Skeletal muscle cell (primary cell): ENCODE measurements at regions not wholly inside any gene's neighbourhood (a gene's known extent, or its start where the extent isn't known, plus 50 kb on each side); places are given as distances from the start of the nearest gene placed in this dataset.
"Not testable (repeated sequence)": the region's sequence is repeated elsewhere in the genome, so short reads cannot be mapped to it uniquely, and the experiment has no call there.

Experiments
- DNase-seq: peaks from one replicate; pipeline ENCODE4 v3.0.0-alpha.2; 2010; ENCODE audit warnings: low read depth
- H3K4me3 ChIP-seq: 2 replicates; pipeline ENCODE4 v1.5.1; 2011; ENCODE audit warnings: low read depth, mild to moderate bottlenecking, control low read depth, low read length, moderate library complexity

- DNase-seq = no peak
- H3K4me3 ChIP-seq = no peak overlapping the region
These were observed 364.2 kb upstream of the CNTN3 start for GRCh38 chr3:74978684-74979083.

- not testable (repeated sequence) for H3K4me3 ChIP-seq, DNase-seq
These were observed 370.8 kb upstream of the CNTN3 start for GRCh38 chr3:74985028-74985904.

DNA sequence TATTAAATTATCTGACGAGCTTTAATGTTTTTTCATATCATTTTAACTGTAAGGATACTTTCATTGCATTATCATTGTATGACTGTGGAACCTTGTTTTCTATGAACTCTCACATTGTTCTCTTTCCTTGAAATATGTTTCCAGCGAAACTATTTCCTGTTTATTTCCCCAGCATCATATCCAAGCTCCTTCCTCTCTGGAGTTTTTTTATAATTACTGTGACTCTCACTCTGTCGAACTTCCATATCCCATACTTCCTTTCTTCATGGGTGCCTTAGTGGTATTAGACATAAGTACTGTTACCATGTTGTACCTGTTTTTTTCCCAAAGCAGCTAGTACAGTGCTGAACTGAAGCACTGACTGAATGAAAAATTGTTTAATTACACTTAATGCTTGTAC, 373.6 kb upstream of the CNTN3 start:
- H3K4me3 ChIP-seq = no peak overlapping the region
- DNase-seq = no peak

- no peak for DNase-seq
- no peak overlapping the region for H3K4me3 ChIP-seq
These were observed 378.4 kb upstream of the CNTN3 start for GRCh38 chr3:74992898-74993297.

- H3K4me3 ChIP-seq = no peak overlapping the region
- DNase-seq = no peak
These were observed 386.9 kb upstream of the CNTN3 start for GRCh38 chr3:75001330-75001729.

DNA sequence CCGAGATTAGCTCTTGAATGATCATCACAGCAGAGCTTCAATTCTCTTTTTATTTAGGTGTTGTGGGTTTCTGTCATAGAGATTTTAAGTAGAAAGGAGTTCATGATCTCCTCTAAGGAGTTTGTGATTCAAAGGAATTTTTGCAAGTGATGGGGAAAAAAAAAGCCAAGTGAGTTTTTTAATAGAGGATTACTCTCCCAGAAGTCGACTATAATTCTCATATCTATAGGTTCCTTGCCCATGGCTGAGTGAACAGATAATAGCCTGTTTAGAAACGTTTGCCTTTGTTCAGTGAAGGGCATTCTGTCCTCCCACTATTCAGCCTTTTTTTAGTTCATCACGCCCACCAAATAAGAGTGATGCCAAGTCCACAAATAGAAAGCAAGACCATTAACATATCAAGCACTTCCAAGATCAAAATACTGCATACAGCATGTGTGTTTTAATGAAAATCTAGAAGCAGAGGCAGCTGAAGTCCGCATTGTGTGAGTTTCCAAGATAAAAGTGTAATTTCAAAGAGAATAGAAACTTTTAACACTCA, 398.4 kb upstream of the CNTN3 start:
- DNase-seq = no peak

DNA sequence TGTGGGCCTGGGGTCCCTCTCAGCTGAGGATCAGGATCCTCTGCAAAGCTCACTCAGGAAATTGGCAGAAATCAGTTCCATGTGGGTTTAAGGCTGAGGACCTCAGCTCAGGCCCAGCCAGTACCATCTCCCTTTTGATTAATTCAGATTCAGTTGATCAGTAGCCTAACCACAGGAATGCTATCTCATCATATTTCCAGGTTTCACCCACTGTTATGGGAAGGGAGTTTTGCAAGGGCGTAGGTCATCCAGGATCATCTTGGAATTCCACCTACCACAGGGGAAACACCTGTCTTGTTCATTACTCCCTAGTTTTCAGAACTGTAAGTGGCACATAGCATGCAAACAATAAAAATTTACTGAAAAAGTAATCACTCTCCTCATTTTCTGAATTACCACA, 399.5 kb upstream of the CNTN3 start:
- H3K4me3 ChIP-seq = no peak overlapping the region
- no peak for DNase-seq

More for the DNA sequence above, 398.4 kb upstream of the CNTN3 start:
- H3K4me3 ChIP-seq = no peak overlapping the region

DNA sequence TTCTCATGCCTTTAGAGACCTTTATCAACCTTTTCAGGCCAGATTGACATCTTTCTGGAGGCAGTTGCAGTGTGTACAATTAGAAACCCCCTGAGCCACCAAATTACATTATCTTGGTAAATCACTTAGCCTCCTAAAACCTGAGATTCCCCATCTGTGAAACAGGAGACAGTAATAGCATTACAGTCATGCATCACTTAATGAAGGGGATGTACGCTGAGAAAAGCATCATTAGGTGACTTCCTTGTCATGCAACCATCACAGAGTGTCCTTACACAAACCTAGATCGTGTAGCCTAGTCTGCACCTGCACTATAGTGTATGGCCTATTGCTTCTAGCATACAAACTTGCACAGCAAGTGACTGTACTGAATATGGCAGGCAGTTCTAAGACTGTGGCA, 400.8 kb upstream of the CNTN3 start:
- no peak overlapping the region for H3K4me3 ChIP-seq
- no peak for DNase-seq

DNA sequence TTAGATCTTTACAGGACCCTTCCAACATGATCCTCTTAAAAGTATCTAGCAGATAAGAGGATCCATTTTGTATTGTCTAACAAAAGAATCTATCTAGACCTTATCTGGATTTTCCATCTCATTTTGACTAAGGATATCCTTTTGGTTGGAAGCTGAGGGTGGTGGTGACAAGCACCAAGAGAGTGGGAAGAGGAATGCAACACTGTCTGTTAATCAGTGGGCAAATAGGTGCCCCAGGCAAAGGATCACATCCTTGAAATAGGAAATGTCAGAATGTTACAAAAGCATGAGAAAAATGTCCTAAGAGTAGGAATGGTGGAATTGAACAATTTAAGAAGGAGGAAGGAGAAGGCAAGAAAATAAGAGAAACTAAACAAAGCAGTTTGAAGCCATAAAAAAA, 420.7 kb upstream of the CNTN3 start:
- H3K4me3 ChIP-seq = no peak overlapping the region
- no peak for DNase-seq

- no peak for DNase-seq
- H3K4me3 ChIP-seq = no peak overlapping the region
These were observed 428.5 kb upstream of the CNTN3 start for GRCh38 chr3:75042941-75043340.

- H3K4me3 ChIP-seq = no peak overlapping the region
- DNase-seq = no peak
These were observed 434.2 kb upstream of the CNTN3 start for GRCh38 chr3:75048650-75049049.

GRCh38 chr3:75049533-75049932, 435.1 kb upstream of the CNTN3 start:
- no peak overlapping the region for H3K4me3 ChIP-seq
- no peak for DNase-seq

DNA sequence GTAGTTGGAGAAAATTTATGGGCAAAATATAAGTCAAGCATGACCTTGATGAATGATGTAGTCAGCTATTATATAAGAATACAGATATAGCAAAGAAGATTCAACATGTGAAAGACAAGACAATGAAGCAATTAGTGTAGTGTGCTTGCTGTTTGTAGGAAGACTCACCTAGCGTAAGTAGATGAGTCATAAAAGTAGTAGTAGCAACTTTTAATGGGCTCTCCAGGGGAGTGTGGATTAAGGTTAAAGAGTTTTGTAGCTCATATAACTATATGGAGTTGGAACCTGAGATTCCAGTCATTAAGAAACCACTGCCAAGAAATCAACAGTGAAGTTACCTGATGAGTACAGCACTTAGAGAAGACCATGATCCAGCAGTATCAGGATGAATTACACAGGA, 444.7 kb upstream of the CNTN3 start:
- DNase-seq = no peak

GRCh38 chr3:75061806-75062205, 447.3 kb upstream of the CNTN3 start:
- no peak for DNase-seq
- H3K4me3 ChIP-seq = no peak overlapping the region

More for the DNA sequence above, 444.7 kb upstream of the CNTN3 start:
- H3K4me3 ChIP-seq = no peak overlapping the region

- H3K4me3 ChIP-seq = no peak overlapping the region
- no peak for DNase-seq
These were observed 460.7 kb upstream of the CNTN3 start for GRCh38 chr3:75075158-75075557.

GRCh38 chr3:75076481-75076880, 462.0 kb upstream of the CNTN3 start:
- H3K4me3 ChIP-seq = no peak overlapping the region
- DNase-seq = no peak

DNA sequence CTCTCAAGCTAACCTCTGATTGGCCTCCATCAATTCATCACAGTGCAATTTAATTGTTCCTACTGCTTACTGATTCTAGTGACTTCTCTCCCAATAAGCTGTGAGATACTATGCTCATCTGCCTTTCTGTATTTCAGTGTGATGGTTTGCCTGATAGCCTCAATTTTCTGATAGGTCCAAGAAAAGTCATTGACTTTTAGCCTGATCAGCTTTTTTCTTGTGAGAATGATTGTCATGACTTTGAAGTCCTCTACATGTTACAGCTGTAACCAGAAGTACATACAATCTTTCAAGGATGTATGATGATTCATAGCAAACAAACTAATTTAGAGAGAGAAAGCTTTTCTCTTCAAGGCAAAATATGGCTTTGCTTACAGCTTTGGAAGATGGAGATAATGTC, 463.8 kb upstream of the CNTN3 start:
- H3K4me3 ChIP-seq = no peak overlapping the region
- DNase-seq = no peak

GRCh38 chr3:75082845-75083244, 468.4 kb upstream of the CNTN3 start:
- no peak for DNase-seq

GRCh38 chr3:75089841-75090240, 475.4 kb upstream of the CNTN3 start:
- no peak overlapping the region for H3K4me3 ChIP-seq
- no peak for DNase-seq

More at GRCh38 chr3:75082845-75083244, 468.4 kb upstream of the CNTN3 start:
- no peak overlapping the region for H3K4me3 ChIP-seq

- H3K4me3 ChIP-seq = no peak overlapping the region
- no peak for DNase-seq
These were observed 487.1 kb upstream of the CNTN3 start for GRCh38 chr3:75101329-75102147.
